ENCODE measurements at regions not wholly inside any gene's neighbourhood (a gene's known extent, or its start where the extent isn't known, plus 50 kb on each side); places are given as distances from the start of the nearest gene placed in this dataset.
"Not testable (repeated sequence)": the region's sequence is repeated elsewhere in the genome, so short reads cannot be mapped to it uniquely, and the experiment has no call there.

- no peak for DNase-seq
Observed at GRCh38 chr4:163697121-163697520, 202.6 kb downstream of the TMA16 start.

GRCh38 chr4:163700383-163700782 is 205.9 kb downstream of the TMA16 start:
- DNase-seq = not testable (repeated sequence)

GRCh38 chr4:163701916-163702315 is 207.4 kb downstream of the TMA16 start:
- DNase-seq = no peak

GRCh38 chr4:163702736-163703135 is 208.2 kb downstream of the TMA16 start:
- DNase-seq = no peak

- no peak for DNase-seq
Observed at GRCh38 chr4:163703251-163703650, 208.8 kb downstream of the TMA16 start.

- DNase-seq = no peak
Observed at GRCh38 chr4:163707873-163708272, 213.4 kb downstream of the TMA16 start.

GRCh38 chr4:163709601-163710000 is 215.1 kb downstream of the TMA16 start:
- DNase-seq = no peak

GRCh38 chr4:163710158-163710557 is 215.7 kb downstream of the TMA16 start:
- no peak for DNase-seq

GRCh38 chr4:163724495-163724894 is 230.0 kb downstream of the TMA16 start:
- DNase-seq = not testable (repeated sequence)

- no peak for DNase-seq
Observed at GRCh38 chr4:163726641-163727040, 232.2 kb downstream of the TMA16 start.

- no peak for DNase-seq
Observed at GRCh38 chr4:163731071-163731470, 236.6 kb downstream of the TMA16 start.

GRCh38 chr4:163732473-163732872 is 238.0 kb downstream of the TMA16 start:
- DNase-seq = no peak

GRCh38 chr4:163736876-163737275 is 242.4 kb downstream of the TMA16 start:
- DNase-seq = no peak

GRCh38 chr4:163737846-163738245 is 243.4 kb downstream of the TMA16 start:
- DNase-seq = not testable (repeated sequence)

GRCh38 chr4:163738521-163738920 is 244.0 kb downstream of the TMA16 start:
- DNase-seq = no peak

GRCh38 chr4:163744861-163745260 is 250.4 kb downstream of the TMA16 start:
- no peak for DNase-seq

- no peak for DNase-seq
Observed at GRCh38 chr4:163747293-163747692, 252.8 kb downstream of the TMA16 start.

GRCh38 chr4:163747886-163748285 is 253.4 kb downstream of the TMA16 start:
- no peak for DNase-seq

- DNase-seq = no peak
Observed at GRCh38 chr4:163748449-163748848, 254.0 kb downstream of the TMA16 start.

- no peak for DNase-seq
Observed at GRCh38 chr4:163755013-163755412, 260.5 kb downstream of the TMA16 start.

GRCh38 chr4:163757219-163757618 is 262.7 kb downstream of the TMA16 start:
- no peak for DNase-seq

- no peak for DNase-seq
Observed at GRCh38 chr4:163758032-163758431, 263.5 kb downstream of the TMA16 start.

- DNase-seq = no peak
Observed at GRCh38 chr4:163762741-163763140, 268.3 kb downstream of the TMA16 start.

- no peak for DNase-seq
Observed at GRCh38 chr4:163764569-163764968, 270.1 kb downstream of the TMA16 start.

GRCh38 chr4:163768014-163768413 is 273.5 kb downstream of the TMA16 start:
- no peak for DNase-seq

GRCh38 chr4:163772238-163772637 is 277.7 kb downstream of the TMA16 start:
- no peak for DNase-seq
